IMR-90 (cell line): ENCODE measurements at regions not wholly inside any gene's neighbourhood (a gene's known extent, or its start where the extent isn't known, plus 50 kb on each side); places are given as distances from the start of the nearest gene placed in this dataset.

Experiments
- CTCF ChIP-seq: conservative IDR thresholded peaks from 2 replicates; pipeline ENCODE4 v1.5.1; 2012; ENCODE audit warnings: mild to moderate bottlenecking, low read depth, low read length, improper control_type of control experiment
- FOS ChIP-seq: fragments of 150-350 bp; IDR thresholded peaks from 2 replicates; pipeline ENCODE4 v1.6.1; 2016; ENCODE audit warnings: low read depth, low read length
- POLR2A ChIP-seq: IDR thresholded peaks from 2 replicates; pipeline ENCODE4 v1.6.1; 2012; ENCODE audit warnings: mild to moderate bottlenecking, low read depth, low read length
- RAD21 ChIP-seq: IDR thresholded peaks from 2 replicates; pipeline ENCODE4 v1.6.1; 2012; ENCODE audit warnings: low read length, improper control_type of control experiment
- SMC3 ChIP-seq: fragments of 150-350 bp; IDR thresholded peaks from 2 replicates; pipeline ENCODE4 v1.6.1; 2016; ENCODE audit warnings: low read depth, mild to moderate bottlenecking, antibody characterized with exemption, low read length, moderate library complexity

GRCh38 chr12:25025951-25026490 lies 77.1 kb upstream of the BCAT1 start:
- TF ChIP-seq POLR2A (no peak), FOS (no peak), RAD21 (no peak), CTCF (no peak), SMC3 (no peak)
